Ascending aorta (tissue), 2 donors: ENCODE measurements at regions not wholly inside any gene's neighbourhood (a gene's known extent, or its start where the extent isn't known, plus 50 kb on each side); places are given as distances from the start of the nearest gene placed in this dataset.

Experiments used
- DNase-seq, 2 donors: peaks; one replicate each; pipeline ENCODE4 v3.0.0-alpha.2; 2019; ENCODE audit warnings: low spot score in 2 of 2
- H3K27ac ChIP-seq, 2 donors: fragments of 200-600 bp; sonication (generic); one replicate each; pipeline ENCODE4 v1.5.1; 2016 to 2017; ENCODE audit warnings: mild to moderate bottlenecking in 1 of 2
- H3K27me3 ChIP-seq: fragments of 200-600 bp; sonication (generic); one replicate; pipeline ENCODE4 v1.5.1; 2017
- H3K36me3 ChIP-seq, 2 donors: fragments of 200-600 bp; sonication (generic); one replicate each; pipeline ENCODE4 v1.5.1; 2016
- H3K4me1 ChIP-seq, 2 donors: fragments of 200-600 bp; sonication (generic); one replicate each; pipeline ENCODE4 v1.5.1; 2016 to 2017; ENCODE audit warnings: mild to moderate bottlenecking in 1 of 2
- H3K4me3 ChIP-seq, 2 donors: fragments of 200-600 bp; sonication (generic); one replicate each; pipeline ENCODE4 v1.5.1; 2016 to 2017; ENCODE audit warnings: mild to moderate bottlenecking in 1 of 2
- H3K9me3 ChIP-seq, 2 donors: fragments of 200-600 bp; sonication (generic); one replicate each; pipeline ENCODE4 v1.5.1; 2016
- intact Hi-C: fragments of 100-400 bp; cut with DNase I; formaldehyde crosslinking; loops from one replicate; pipeline ENCODE4 v1.15.1; 2023
- TF ChIP-seq, protein P1 (sequence below), 3 experiments: fragments of 200-600 bp in 2 of 3; fragments of 450-650 bp in 1 of 3; sonication (generic) in 2 of 3; IDR thresholded peaks; one replicate each; pipeline ENCODE4 v1.5.1; 2016 to 2019; ENCODE audit warnings: antibody characterized with exemption in 3 of 3, mild to moderate bottlenecking in 1 of 3, moderate library complexity in 1 of 3

DNA sequence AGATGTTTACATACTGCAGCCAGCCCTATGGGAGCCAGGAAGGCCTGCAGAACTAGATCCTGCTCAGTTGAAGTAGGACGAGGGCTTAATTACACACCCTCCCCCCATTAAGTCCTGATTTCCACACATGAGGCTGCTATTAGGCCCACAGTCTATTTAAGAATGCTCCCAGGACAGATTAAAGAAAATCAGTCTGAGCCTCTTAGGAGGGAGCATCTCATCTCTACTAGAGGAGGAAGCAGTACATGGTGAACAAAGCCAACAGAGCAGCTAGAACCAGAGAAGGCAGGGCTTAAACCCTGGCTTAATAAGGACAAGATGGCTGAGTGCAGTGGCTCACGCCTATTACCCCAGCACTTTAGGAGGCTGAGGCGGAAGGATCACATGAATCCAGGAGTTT lies 55.8 kb upstream of the ARHGAP5 start:
- H3K27ac ChIP-seq, result no peak overlapping the region

DNA sequence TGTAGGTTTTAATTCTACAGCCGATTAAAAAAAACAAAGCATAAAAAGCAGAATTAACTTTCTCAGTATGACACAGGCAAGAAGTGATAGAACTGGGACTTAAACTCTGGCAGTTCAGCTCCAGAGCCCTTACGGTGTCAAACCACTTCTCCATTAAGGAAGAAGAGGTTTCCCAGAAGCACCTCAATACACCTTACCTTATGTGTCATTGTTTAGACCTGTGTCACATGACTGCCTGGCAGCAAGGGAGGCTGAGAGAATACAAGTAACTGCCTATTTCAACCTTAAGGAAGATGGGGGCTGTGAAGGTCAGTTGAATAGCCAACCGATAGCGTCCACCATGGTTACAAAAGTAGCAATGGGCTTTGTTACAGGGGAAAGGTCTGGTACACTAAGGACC lies 54.6 kb upstream of the ARHGAP5 start:
- no peak for DNase-seq
- H3K36me3 ChIP-seq, result no peaks in the 10 kb centered on the region
- no peak overlapping the region for H3K4me3 ChIP-seq
- no peaks in the 10 kb centered on the region for H3K9me3 ChIP-seq
- intact Hi-C loops, result no loop called here
- no peaks in the 10 kb centered on the region for H3K27me3 ChIP-seq
- TF ChIP-seq, protein P1, sequence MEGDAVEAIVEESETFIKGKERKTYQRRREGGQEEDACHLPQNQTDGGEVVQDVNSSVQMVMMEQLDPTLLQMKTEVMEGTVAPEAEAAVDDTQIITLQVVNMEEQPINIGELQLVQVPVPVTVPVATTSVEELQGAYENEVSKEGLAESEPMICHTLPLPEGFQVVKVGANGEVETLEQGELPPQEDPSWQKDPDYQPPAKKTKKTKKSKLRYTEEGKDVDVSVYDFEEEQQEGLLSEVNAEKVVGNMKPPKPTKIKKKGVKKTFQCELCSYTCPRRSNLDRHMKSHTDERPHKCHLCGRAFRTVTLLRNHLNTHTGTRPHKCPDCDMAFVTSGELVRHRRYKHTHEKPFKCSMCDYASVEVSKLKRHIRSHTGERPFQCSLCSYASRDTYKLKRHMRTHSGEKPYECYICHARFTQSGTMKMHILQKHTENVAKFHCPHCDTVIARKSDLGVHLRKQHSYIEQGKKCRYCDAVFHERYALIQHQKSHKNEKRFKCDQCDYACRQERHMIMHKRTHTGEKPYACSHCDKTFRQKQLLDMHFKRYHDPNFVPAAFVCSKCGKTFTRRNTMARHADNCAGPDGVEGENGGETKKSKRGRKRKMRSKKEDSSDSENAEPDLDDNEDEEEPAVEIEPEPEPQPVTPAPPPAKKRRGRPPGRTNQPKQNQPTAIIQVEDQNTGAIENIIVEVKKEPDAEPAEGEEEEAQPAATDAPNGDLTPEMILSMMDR (IDR thresholded peaks at IDR 0.05), result no peak
- H3K27ac ChIP-seq, result no peak overlapping the region
- H3K4me1 ChIP-seq, result no peaks in the 10 kb centered on the region

More for the DNA sequence above, 55.8 kb upstream of the ARHGAP5 start:
- no peaks in the 10 kb centered on the region for H3K4me1 ChIP-seq
- TF ChIP-seq, protein P1 (IDR thresholded peaks at IDR 0.05), result no peak
- H3K4me3 ChIP-seq, result no peak overlapping the region
- no peak for DNase-seq
- no peaks in the 10 kb centered on the region for H3K36me3 ChIP-seq
- no peaks in the 10 kb centered on the region for H3K27me3 ChIP-seq
- intact Hi-C loops, result no loop called here
- H3K9me3 ChIP-seq, result no peaks in the 10 kb centered on the region

DNA sequence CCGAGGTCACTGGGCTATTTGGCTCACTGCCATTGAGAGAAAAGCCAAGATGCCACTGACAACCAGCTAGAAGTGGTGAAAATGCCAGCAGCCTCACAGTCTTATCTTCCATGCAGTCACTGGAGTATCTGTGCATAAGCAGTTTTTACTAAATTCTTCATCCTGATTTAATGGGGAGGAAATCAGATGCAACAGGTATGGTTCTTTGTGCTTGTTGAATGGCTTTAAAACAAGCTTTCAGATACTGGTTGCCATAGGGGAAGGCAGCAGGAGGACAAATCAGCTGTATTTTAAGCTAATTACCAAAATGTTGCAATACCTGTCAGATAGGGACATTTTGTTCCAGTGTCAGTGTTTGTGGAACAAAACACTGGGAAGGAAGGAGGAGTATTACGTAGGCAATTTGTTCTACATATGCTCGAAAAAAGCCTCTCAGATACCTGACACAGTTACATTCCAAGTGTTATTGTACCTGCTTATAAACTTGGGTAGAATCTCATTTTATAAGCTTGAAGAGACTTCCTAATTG lies 54.1 kb upstream of the ARHGAP5 start:
- TF ChIP-seq, protein P1 (IDR thresholded peaks at IDR 0.05), result no peak
- no peaks in the 10 kb centered on the region for H3K9me3 ChIP-seq
- no peak overlapping the region for H3K27ac ChIP-seq
- no peaks in the 10 kb centered on the region for H3K4me1 ChIP-seq
- H3K27me3 ChIP-seq, result no peaks in the 10 kb centered on the region
- DNase-seq, result no peak
- H3K4me3 ChIP-seq, result no peak overlapping the region
- H3K36me3 ChIP-seq, result no peaks in the 10 kb centered on the region
- intact Hi-C loops, result no loop called here

DNA sequence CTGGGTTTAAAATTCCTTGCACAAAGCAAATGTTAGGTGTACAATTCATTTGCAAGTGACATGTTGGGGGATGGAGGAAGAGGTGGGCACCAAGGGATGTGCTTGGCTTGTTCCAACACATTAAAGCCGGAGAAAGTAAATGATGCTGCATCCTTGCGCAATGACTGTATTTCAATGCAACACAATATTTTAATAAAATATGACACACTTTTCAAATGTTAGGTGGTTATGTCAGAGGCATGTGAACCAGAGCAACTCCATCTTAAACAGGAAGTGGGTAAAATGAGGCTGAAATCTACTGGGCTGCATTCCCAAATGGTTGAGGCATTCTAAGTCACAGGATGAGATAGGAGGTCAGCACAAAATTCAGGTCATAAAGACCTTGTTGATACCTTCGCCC lies 53.6 kb upstream of the ARHGAP5 start:
- intact Hi-C loops, result no loop called here
- Histone ChIP-seq H3K27ac (no peak overlapping the region), H3K9me3 (no peaks in the 10 kb centered on the region), H3K4me3 (no peak overlapping the region), H3K36me3 (no peaks in the 10 kb centered on the region), H3K4me1 (no peaks in the 10 kb centered on the region), H3K27me3 (no peaks in the 10 kb centered on the region)
- no peak for DNase-seq
- TF ChIP-seq, protein P1 (IDR thresholded peaks at IDR 0.05), result no peak

DNA sequence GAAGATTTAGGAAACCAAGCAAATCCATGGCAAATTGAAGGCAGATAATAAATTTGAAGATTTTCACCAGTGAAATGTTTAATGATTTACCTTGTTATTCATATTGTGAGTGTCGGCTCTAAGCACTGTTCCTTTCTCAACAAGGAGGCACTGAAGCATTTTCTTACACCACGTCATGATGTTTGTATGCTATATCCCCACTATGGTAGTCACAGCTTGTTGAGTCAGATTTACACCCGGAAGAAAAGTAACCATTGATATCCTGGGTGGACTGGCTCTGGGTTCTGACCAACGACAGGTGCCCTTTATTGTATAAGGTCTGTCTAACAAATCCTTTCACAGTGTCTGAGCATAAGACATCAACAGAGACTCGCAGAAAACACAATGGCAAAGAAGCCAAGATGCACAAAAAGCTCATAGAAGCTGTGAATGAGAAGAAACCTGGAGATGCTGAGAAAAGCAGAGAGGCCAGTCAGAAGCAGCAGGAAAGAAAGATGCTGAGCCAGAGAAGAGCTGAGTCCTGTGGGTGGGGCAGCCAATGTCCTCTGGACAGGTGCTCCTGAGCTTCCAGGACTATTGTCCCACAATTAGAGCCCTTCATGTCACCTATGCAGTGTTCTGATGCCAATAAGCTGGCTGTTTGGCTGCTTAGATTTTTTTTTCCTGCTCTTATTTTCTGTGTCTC lies 49.7 kb upstream of the ARHGAP5 start:
- intact Hi-C loops, result no loop called here

More for the DNA sequence above, 49.7 kb upstream of the ARHGAP5 start:
- DNase-seq, result no peak
- Histone ChIP-seq H3K36me3 (no peaks in the 10 kb centered on the region), H3K9me3 (no peaks in the 10 kb centered on the region), H3K4me1 (no peaks in the 10 kb centered on the region), H3K27ac (no peak overlapping the region), H3K4me3 (no peak overlapping the region), H3K27me3 (no peaks in the 10 kb centered on the region)
- TF ChIP-seq, protein P1 (IDR thresholded peaks at IDR 0.05), result no peak
